ENCODE measurements at regions not wholly inside any gene's neighbourhood (a gene's known extent, or its start where the extent isn't known, plus 50 kb on each side); places are given as distances from the start of the nearest gene placed in this dataset.

- no peaks in the 10 kb centered on the region for H3K36me3 ChIP-seq (ENCODE audit: control insufficient read depth, insufficient read depth, low read length)
- H3K9me3 ChIP-seq (ENCODE audit: control insufficient read depth, insufficient read depth, low read length): no peaks in the 10 kb centered on the region
- no peaks in the 10 kb centered on the region for H3K4me1 ChIP-seq (ENCODE audit: control insufficient read depth, insufficient read depth, low read length)
- H3K27ac ChIP-seq (ENCODE audit: low read length): no peak overlapping the region
- no peaks in the 10 kb centered on the region; the same call in 1 of the 2 replicates for H3K27me3 ChIP-seq (ENCODE audit: control insufficient read depth, insufficient read depth, low read length)
- DNase-seq (ENCODE audit: low read depth, low spot score): no peak
- no peak overlapping the region for H3K4me3 ChIP-seq (ENCODE audit: low read length)
Measured at GRCh38 chr13:74300162-74300561, 166.0 kb upstream of the KLF12 start.

GRCh38 chr13:74299721-74300120 is 165.5 kb upstream of the KLF12 start:
- DNase-seq (ENCODE audit: low read depth, low spot score): no peak
- no peak overlapping the region for H3K4me3 ChIP-seq (ENCODE audit: low read length)
- no peaks in the 10 kb centered on the region for H3K36me3 ChIP-seq (ENCODE audit: control insufficient read depth, insufficient read depth, low read length)
- WGBS (ENCODE audit: insufficient coverage, insufficient read length): no CpG with 5 or more reads among the region's 2 CpGs
- H3K27ac ChIP-seq (ENCODE audit: low read length): no peak overlapping the region
- no peaks in the 10 kb centered on the region; the same call in 1 of the 2 replicates for H3K27me3 ChIP-seq (ENCODE audit: control insufficient read depth, insufficient read depth, low read length)
- H3K9me3 ChIP-seq (ENCODE audit: control insufficient read depth, insufficient read depth, low read length): no peaks in the 10 kb centered on the region
- H3K4me1 ChIP-seq (ENCODE audit: control insufficient read depth, insufficient read depth, low read length): no peaks in the 10 kb centered on the region

- H3K36me3 ChIP-seq (ENCODE audit: control insufficient read depth, insufficient read depth, low read length): no peaks in the 10 kb centered on the region
- H3K27me3 ChIP-seq (ENCODE audit: control insufficient read depth, insufficient read depth, low read length): no peaks in the 10 kb centered on the region; the same call in 1 of the 2 replicates
- WGBS (ENCODE audit: insufficient coverage, insufficient read length): 100% methylated on average over 1 of the region's 4 CpGs
- no peaks in the 10 kb centered on the region for H3K9me3 ChIP-seq (ENCODE audit: control insufficient read depth, insufficient read depth, low read length)
- DNase-seq (ENCODE audit: low read depth, low spot score): no peak
- H3K4me1 ChIP-seq (ENCODE audit: control insufficient read depth, insufficient read depth, low read length): no peaks in the 10 kb centered on the region
- H3K27ac ChIP-seq (ENCODE audit: low read length): no peak overlapping the region
- no peak overlapping the region for H3K4me3 ChIP-seq (ENCODE audit: low read length)
Measured at GRCh38 chr13:74298923-74299322, 164.7 kb upstream of the KLF12 start.

- no peaks in the 10 kb centered on the region for H3K9me3 ChIP-seq (ENCODE audit: control insufficient read depth, insufficient read depth, low read length)
- DNase-seq (ENCODE audit: low read depth, low spot score): no peak
- no peak overlapping the region for H3K4me3 ChIP-seq (ENCODE audit: low read length)
- WGBS (ENCODE audit: insufficient coverage, insufficient read length): no CpG with 5 or more reads among the region's 10 CpGs
- H3K27ac ChIP-seq (ENCODE audit: low read length): no peak overlapping the region
- peaks cover 6% of the 10 kb centered on the region; the same call in 1 of the 2 replicates for H3K4me1 ChIP-seq (ENCODE audit: control insufficient read depth, insufficient read depth, low read length)
- H3K27me3 ChIP-seq (ENCODE audit: control insufficient read depth, insufficient read depth, low read length): no peaks in the 10 kb centered on the region
- H3K36me3 ChIP-seq (ENCODE audit: control insufficient read depth, insufficient read depth, low read length): no peaks in the 10 kb centered on the region
Measured at GRCh38 chr13:74289861-74290773, 155.9 kb upstream of the KLF12 start.

DNA sequence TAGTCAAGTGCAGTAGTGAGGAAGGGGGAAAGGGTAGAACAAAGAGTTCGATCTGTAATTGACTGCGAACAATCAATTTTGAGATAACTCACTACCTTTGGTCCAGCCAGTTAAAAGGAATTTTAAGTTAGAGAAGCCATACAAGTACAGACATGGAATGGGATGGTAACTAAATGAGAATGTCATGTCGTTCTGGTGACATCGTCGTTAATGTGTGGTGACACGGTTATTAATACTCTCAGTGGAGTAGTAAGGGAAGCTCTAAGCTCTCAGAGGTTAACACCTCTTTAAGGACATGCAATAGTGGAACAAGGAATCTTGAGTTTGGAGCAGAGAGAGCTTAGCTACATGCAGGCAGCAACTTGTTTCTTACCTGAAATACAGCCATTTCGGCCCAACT is 154.9 kb upstream of the KLF12 start:
- DNase-seq (ENCODE audit: low read depth, low spot score): no peak
- H3K4me3 ChIP-seq (ENCODE audit: low read length): no peak overlapping the region
- no peak overlapping the region for H3K27ac ChIP-seq (ENCODE audit: low read length)
- no peaks in the 10 kb centered on the region for H3K36me3 ChIP-seq (ENCODE audit: control insufficient read depth, insufficient read depth, low read length)
- H3K9me3 ChIP-seq (ENCODE audit: control insufficient read depth, insufficient read depth, low read length): no peaks in the 10 kb centered on the region
- whole genome bisulfite sequencing (ENCODE audit: insufficient coverage, insufficient read length): no CpG with 5 or more reads among the region's 7 CpGs
- H3K27me3 ChIP-seq (ENCODE audit: control insufficient read depth, insufficient read depth, low read length): no peaks in the 10 kb centered on the region
- H3K4me1 ChIP-seq (ENCODE audit: control insufficient read depth, insufficient read depth, low read length): peaks cover 6% of the 10 kb centered on the region; the same call in 1 of the 2 replicates

- Histone ChIP-seq H3K36me3 (ENCODE audit: control insufficient read depth, insufficient read depth, low read length) (no peaks in the 10 kb centered on the region), H3K4me1 (ENCODE audit: control insufficient read depth, insufficient read depth, low read length) (peaks cover 6% of the 10 kb centered on the region; the same call in 1 of the 2 replicates), H3K27me3 (ENCODE audit: control insufficient read depth, insufficient read depth, low read length) (no peaks in the 10 kb centered on the region), H3K9me3 (ENCODE audit: control insufficient read depth, insufficient read depth, low read length) (no peaks in the 10 kb centered on the region), H3K27ac (ENCODE audit: low read length) (no peak overlapping the region), H3K4me3 (ENCODE audit: low read length) (no peak overlapping the region)
- no CpG with 5 or more reads among the region's 10 CpGs for WGBS (ENCODE audit: insufficient coverage, insufficient read length)
- no peak for DNase-seq (ENCODE audit: low read depth, low spot score)
Measured at GRCh38 chr13:74288361-74288911, 154.2 kb upstream of the KLF12 start.

DNA sequence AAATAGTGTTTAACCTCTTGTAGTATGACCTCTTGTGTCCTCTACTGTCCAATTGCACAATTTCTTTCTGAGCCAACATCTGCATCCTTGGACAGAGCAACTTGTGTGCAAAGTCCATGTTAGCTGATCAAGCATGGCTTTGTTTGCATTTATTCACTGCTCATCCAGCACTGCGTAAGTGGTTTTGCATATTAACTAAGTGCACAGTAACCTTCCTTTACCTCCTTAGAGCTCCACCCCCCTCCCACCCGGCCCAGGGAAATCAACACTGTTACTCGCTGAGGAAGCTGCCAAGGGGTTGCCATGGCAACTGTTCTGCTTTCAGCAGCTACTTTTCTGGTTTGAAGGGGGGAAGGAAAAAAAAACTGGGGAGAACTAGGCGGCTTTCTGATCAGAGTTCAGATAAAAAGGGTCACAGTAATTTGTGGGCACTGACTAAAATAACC is 153.5 kb upstream of the KLF12 start:
- peaks cover 6% of the 10 kb centered on the region; the same call in 1 of the 2 replicates for H3K4me1 ChIP-seq (ENCODE audit: control insufficient read depth, insufficient read depth, low read length)
- DNase-seq (ENCODE audit: low read depth, low spot score): no peak
- H3K9me3 ChIP-seq (ENCODE audit: control insufficient read depth, insufficient read depth, low read length): no peaks in the 10 kb centered on the region
- H3K27me3 ChIP-seq (ENCODE audit: control insufficient read depth, insufficient read depth, low read length): no peaks in the 10 kb centered on the region
- no peak overlapping the region for H3K27ac ChIP-seq (ENCODE audit: low read length)
- no peaks in the 10 kb centered on the region for H3K36me3 ChIP-seq (ENCODE audit: control insufficient read depth, insufficient read depth, low read length)
- H3K4me3 ChIP-seq (ENCODE audit: low read length): no peak overlapping the region
- WGBS (ENCODE audit: insufficient coverage, insufficient read length): no CpG with 5 or more reads among the region's 4 CpGs

GRCh38 chr13:74280795-74281490 is 146.7 kb upstream of the KLF12 start:
- Histone ChIP-seq H3K36me3 (ENCODE audit: control insufficient read depth, insufficient read depth, low read length) (no peaks in the 10 kb centered on the region), H3K9me3 (ENCODE audit: control insufficient read depth, insufficient read depth, low read length) (no peaks in the 10 kb centered on the region), H3K27me3 (ENCODE audit: control insufficient read depth, insufficient read depth, low read length) (no peaks in the 10 kb centered on the region), H3K4me3 (ENCODE audit: low read length) (no peak overlapping the region), H3K4me1 (ENCODE audit: control insufficient read depth, insufficient read depth, low read length) (no peaks in the 10 kb centered on the region), H3K27ac (ENCODE audit: low read length) (no peak overlapping the region)
- DNase-seq (ENCODE audit: low read depth, low spot score): no peak
- WGBS (ENCODE audit: insufficient coverage, insufficient read length): no CpG with 5 or more reads among the region's 1 CpG

GRCh38 chr13:74280093-74280794 is 146.0 kb upstream of the KLF12 start:
- no CpG with 5 or more reads among the region's 3 CpGs for WGBS (ENCODE audit: insufficient coverage, insufficient read length)
- DNase-seq (ENCODE audit: low read depth, low spot score): no peak
- H3K27ac ChIP-seq (ENCODE audit: low read length): no peak overlapping the region
- H3K27me3 ChIP-seq (ENCODE audit: control insufficient read depth, insufficient read depth, low read length): no peaks in the 10 kb centered on the region
- H3K4me3 ChIP-seq (ENCODE audit: low read length): no peak overlapping the region
- H3K9me3 ChIP-seq (ENCODE audit: control insufficient read depth, insufficient read depth, low read length): no peaks in the 10 kb centered on the region
- no peaks in the 10 kb centered on the region for H3K4me1 ChIP-seq (ENCODE audit: control insufficient read depth, insufficient read depth, low read length)
- no peaks in the 10 kb centered on the region for H3K36me3 ChIP-seq (ENCODE audit: control insufficient read depth, insufficient read depth, low read length)

DNA sequence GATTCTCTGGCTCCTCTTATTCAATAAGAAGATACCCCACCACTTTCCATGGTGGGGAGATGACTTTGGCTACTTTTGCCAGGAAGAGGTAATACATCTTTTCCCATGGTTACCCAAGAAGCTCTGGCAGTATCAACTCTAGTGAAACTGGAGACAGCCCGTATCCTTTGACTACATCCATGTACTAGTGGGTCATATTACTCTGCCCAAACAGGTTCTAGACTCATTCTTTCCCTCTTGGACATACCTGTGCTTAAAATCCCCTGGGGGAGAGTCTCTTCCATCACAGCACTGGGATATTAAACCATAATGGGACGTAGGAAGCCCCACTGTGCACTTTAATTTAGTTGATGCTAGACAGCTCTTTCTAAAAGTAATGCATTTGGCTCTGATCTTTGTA is 144.7 kb upstream of the KLF12 start:
- Histone ChIP-seq H3K4me1 (ENCODE audit: control insufficient read depth, insufficient read depth, low read length) (no peaks in the 10 kb centered on the region), H3K9me3 (ENCODE audit: control insufficient read depth, insufficient read depth, low read length) (no peaks in the 10 kb centered on the region), H3K36me3 (ENCODE audit: control insufficient read depth, insufficient read depth, low read length) (no peaks in the 10 kb centered on the region), H3K27me3 (ENCODE audit: control insufficient read depth, insufficient read depth, low read length) (no peaks in the 10 kb centered on the region), H3K27ac (ENCODE audit: low read length) (no peak overlapping the region), H3K4me3 (ENCODE audit: low read length) (no peak overlapping the region)
- no peak for DNase-seq (ENCODE audit: low read depth, low spot score)
- WGBS (ENCODE audit: insufficient coverage, insufficient read length): no CpG with 5 or more reads among the region's 2 CpGs

All from iPS DF 6.9 (cell line).